Fibroblast of skin of scalp (primary cell): ENCODE measurements at regions not wholly inside any gene's neighbourhood (a gene's known extent, or its start where the extent isn't known, plus 50 kb on each side); places are given as distances from the start of the nearest gene placed in this dataset.
A peak's percentile ranks its signal among the peaks of the same experiment; 100 is the strongest.
"Not testable (repeated sequence)": the region's sequence is repeated elsewhere in the genome, so short reads cannot be mapped to it uniquely, and the experiment has no call there.

Experiments used
- DNase-seq: peaks from one replicate; pipeline ENCODE4 v3.0.0-alpha.2; 2013

DNA sequence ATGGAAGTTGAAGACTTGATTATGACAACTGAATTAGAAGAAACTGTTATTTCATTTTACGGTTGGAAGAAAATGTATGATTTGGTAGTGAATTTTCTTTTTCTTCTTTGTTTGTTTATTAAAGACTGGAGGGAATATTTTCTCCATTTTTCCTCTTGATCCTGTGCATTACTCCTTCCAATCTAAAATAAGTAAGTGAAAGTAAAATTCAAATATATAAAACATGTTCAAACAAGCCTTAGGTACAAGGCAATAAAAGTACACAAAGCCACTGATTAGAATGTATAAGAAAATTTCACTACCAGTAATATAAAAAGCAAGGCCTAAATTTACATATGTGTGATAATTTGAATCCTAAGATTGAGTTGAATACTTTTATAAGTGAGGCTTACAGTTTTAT lies 181.2 kb upstream of the MME start:
- DNase-seq: no peak

DNA sequence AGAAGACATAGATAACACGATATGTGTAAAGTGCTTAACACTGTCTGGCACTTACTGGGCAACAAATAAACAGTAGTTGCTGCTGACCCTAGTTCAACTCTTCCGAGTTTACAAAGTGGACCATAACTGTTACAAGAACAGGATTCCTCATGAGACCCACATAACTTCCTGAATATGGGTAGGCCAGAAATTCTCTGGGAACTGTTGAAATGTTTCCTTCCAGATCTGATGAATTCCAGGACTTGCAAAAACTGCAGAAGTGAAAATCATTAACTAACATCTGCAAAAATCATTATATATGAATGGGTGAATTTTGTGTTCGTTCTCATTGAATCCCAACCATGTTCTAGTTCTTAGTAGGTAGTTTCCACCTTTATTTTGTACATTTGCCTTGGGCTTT lies 181.7 kb upstream of the MME start:
- DNase-seq: no peak

DNA sequence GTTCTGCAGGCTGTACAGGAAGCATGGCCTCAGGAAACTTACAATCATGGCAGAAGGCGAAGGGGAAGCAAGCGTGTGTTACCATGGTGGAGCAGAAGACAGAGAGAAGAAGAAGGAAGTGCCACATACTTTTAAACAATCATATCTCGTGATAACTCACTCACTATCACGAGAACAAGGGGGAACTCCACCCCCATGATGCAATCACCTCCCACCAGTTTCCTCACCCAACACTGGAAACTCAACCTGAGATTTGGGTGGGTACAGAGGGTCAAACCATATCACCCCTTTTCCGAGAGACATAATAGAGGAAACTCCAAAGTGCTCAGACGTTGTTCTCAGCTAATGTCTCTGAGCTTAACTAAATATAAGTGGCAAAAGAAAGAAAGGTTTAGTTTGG lies 186.3 kb upstream of the MME start:
- no peak for DNase-seq

DNA sequence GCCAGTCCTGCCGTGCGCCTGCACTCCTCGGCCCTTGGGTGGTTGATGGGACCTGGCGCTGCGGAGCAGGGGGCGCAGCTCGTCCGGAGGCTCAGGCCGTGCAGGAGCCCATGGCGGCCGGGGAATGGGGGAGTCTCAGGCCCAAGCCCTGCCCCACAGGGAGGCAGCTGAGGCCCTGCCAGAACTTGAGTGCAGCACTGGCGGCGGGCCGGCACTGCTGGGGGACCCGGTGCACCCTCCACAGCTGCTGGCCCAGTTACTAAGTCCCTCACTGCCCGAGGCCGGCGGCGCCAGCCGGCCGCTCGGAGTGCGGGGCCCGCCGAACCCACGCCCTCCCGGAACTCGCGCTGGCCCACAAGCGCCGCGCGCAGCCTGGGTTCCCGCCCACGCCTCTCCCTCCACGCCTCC lies 190.9 kb upstream of the MME start:
- DNase-seq: no peak

- DNase-seq: no peak
These were observed 192.2 kb upstream of the MME start for GRCh38 chr3:154887869-154888268.

DNA sequence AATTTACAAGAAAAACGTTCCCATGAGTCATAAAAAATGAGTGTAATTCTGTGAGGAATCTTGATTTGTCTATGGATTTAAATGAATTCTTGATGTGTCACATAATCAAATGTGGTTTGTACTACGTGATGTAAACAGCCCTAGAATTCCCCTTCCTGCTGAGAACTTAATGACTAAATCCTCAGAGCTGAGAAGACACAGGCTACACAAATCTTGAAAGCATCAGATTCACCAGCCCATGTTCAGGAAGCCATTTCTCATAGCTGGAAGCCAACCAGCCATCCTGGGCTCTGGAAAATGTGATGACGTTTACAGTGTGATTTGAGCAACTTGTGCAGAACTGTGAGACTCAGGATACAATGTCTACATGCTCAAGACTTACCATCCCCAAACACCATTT lies 193.7 kb upstream of the MME start:
- DNase-seq: peak; percentile 99

DNA sequence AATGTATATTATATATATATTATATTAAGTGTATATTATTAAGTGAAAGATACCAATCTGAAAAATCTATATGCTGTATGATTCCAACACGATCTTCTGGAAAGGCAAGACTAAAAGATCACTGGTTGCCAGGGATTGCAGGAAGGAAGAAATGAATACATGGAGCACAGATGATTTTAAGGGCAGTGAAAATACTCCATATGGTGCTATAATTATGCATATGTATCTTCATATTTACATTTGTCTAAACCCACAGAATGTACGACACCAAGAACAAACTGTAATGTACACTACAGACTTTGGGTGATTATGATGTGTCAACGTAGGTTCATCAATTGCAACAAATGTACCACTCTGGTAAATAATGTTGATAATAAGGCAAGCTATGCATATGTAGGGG lies 194.7 kb upstream of the MME start:
- no peak for DNase-seq

GRCh38 chr3:154884952-154885351 lies 195.2 kb upstream of the MME start:
- peak; percentile 72 for DNase-seq

GRCh38 chr3:154875142-154875541 lies 205.0 kb upstream of the MME start:
- no peak for DNase-seq

- DNase-seq: no peak
These were observed 207.4 kb upstream of the MME start for GRCh38 chr3:154872696-154873095.

- DNase-seq: no peak
These were observed 208.0 kb upstream of the MME start for GRCh38 chr3:154872074-154872473.

DNA sequence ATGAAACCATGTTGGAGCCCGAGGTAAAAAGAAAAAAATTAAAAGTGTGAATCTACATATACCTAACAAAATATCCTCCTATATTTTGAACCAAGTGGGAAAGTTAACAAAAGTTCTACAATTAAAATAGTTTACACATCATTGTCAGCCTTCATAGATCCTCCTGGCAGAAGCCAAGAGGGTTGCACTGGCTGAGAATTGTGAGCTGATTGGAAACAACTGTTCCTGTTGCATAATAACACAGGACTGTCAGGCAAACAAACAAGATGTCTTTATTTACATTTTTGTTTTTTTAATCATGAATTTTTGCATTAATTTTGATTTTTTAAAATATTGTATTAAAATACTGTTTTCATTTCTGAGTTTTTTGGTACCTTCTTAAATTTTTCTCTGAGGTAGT lies 215.2 kb upstream of the MME start:
- no peak for DNase-seq

DNA sequence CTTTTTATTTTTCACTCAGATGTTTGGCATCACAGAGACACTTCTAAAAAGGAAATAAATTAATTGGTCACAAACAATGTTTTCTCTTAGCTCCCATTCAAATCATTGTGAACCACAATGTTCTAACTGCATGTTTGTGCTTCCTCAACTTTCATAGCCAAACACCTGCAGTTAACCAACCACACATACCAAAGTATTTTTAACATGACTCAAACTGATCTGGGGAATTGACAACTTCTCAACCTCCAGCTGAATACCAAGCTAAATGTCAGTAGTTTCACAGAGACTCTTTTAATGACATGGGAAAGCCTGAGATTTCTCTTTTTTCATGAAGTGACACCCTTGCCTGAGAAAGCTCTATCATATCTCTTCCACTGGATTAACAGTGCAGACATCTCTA lies 217.9 kb upstream of the MME start:
- peak; percentile 43 for DNase-seq

DNA sequence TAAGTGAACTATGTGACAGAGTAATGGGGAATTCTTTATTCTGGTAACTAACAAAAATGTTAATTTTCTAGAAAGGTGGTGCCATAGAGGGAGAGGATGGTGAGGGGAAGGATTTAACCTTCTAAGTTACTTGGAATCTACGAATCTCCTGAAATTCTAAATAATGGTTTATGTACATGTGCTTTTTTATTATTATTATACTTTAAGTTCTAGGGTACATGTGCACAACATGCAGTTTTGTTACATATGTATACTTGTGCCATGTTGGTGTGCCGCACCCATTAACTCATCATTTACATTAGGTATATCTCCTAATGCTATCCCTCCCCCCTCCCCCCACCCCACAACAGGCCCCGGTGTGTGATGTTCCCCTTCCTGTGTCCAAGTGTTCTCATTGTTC lies 227.1 kb upstream of the MME start:
- DNase-seq: not testable (repeated sequence)

DNA sequence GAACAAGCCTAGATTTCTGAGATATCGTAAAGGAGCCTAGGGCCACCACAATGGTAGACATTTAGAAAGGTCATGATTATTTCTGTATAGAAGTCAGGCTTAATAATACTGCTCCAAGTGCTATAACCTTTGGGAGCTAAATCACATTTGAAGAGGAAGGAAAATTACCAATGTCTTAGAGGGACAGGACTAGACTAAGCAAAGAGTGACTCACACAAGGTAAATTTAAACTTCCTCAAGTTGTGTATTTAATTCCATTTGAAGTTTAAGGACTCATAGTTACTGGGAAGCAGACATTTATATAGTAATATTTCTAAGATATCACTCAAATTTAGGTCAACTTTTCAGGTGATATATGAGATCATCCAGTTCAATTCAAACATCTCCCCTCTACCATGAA lies 227.6 kb upstream of the MME start:
- DNase-seq: no peak

DNA sequence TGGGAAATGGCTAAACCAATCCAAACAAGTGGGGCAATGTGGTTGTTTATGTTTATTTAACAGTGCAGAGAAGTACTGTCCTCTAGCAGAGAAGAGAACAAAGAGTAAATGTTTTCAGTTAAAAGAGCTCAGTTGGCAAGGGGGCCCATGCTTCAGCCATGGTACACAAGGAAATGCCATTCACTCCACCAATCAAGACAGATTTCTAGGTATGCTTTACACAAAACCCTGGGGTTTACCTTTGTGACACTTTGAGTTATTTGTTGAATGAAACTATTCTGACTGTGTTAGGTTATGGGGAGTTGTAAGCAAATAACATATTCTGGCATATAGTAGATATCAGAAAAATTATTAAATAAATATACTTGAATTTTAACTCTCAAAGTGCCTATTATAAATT lies 228.5 kb upstream of the MME start:
- DNase-seq: no peak

DNA sequence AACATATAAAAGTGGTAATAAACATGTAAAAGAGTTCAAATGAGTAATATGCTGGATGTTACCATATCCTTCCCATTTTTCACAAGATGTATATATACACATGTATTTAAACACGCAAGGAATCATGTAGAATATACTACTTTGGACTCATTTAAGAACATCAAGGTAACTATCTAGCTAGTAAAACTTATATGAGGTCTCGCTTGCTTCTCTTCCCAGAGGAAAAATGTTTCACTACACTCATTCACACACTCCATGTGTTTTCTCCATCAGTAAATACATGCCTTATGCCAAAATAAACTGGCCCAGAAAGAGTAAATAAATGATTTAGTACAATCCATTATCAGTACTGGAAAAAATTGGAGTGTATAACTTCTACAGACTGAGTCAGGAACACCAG lies 229.2 kb upstream of the MME start:
- DNase-seq: no peak

DNA sequence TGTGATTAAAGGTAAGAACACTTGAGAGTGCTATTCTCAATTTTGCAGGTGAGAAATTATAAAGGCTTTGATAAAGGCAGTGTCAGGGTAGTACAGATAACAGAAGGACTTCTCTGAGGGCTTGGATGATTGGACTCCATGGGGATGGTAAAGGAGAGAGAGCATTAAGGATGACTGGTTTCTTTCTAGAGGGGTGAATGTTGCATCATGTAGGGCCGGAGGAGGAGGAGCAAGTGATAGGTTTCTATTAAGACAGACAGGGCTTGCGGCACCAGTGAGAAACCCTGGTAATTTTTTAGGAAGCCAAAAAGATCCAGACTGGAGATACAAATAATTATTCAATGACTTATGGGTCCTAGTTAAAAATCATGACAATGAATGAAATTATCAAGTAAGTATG lies 230.7 kb upstream of the MME start:
- no peak for DNase-seq

DNA sequence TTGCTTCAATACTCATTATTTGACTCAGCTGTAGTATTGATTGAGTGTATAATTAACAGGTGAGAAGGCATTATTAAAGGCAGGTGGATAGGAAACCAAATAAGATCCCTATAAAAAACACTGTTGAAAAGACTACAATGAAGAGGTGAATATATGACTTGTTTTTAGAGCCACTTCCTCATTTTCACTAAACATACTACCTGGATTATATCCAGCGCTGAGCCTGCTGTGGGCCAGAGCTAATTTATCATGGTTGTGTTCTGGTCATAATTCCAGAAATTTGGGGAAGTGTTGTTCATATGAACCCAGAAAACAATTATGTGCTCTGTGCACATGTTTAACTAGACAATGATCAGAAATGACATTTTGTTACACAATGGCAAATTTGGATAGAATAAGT lies 235.3 kb upstream of the MME start:
- DNase-seq: no peak

GRCh38 chr3:154843647-154844046 lies 236.5 kb upstream of the MME start:
- no peak for DNase-seq

DNA sequence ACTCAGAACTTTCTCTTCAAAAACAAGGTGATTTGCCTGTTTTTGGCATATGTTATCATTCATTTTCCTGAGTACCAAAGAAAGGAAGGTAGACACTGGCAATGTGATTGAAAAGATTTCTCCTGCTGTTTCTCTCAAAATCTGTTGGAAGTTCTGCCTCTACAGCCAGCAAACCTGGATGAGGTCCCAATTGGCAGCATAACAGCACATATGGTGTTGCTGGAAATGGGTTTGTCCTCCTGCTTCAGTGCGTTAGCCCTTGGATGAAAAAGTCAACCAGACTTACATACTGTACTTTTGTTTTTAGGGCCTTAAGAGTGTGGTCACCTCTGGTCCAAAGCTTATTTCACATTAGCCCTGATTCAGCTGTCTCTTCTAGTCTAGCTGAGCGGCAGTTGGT lies 237.6 kb upstream of the MME start:
- DNase-seq: no peak

- DNase-seq: no peak
These were observed 244.5 kb upstream of the MME start for GRCh38 chr3:154835639-154836038.

DNA sequence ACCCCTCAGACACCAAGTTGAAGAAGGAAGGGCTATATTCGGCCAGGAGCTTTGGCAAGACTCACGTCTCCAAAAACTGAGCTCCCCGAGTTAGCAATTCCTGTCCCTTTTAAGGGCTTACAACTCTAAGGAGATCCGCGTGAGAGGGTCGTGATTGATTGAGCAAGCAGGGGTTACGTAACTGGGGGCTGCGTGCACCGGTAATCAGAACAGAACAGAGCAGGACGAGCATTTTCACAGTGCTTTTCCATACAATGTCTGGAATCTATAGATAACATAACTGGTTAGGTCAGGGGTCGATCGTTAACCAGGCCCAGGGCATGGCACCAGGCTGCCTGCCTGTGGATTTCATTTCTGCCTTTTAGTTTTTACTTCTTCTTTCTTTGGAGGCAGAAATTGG lies 245.3 kb upstream of the MME start:
- DNase-seq: not testable (repeated sequence)

GRCh38 chr3:154829929-154830328 lies 250.2 kb upstream of the MME start:
- DNase-seq: no peak

DNA sequence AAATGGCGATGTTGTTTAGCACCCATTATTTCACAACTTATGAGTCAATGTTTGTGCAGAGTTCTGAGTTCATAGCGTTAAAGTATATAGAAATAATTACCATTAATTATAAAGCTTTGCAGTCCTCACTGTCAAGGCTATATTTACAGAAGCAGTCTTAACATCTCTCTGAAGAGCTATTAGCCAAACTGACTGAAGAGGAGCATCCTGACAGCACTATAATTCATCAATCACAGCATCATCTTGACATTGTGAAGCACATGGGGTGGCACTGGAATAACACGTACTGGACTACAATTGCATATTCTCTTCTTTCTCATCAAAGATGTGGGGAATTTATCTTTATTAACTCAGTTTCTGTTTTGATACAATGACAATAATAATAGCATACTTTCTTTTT lies 260.6 kb upstream of the MME start:
- no peak for DNase-seq

DNA sequence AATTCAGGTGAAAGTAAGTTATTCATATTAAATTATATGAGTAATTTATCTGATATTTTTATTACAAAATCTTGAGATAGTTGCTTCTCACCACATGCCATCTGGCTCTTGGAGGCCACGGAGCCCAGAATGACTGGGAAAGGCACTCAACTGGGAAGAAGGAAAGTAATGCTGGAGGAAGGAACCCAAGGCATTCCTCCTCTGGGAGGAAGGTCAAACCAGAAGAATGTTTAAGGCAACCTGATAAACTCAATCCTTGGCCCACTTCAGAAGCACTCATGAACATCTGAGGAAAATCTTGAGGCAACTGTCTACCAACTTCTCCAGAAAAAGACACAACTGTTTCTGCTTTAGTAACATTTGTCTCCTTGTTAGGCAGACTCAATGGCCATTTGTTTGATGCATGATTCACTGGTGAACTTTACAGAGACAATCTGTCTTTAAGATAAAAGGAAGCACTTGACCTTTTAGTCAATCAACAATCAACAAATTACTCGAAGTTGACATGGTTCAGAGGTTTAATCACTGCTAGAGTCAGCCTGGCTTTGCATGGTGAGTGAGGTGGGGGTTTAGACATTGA lies 261.4 kb upstream of the MME start:
- DNase-seq: no peak
